Natural killer cell treated with Interleukin-12 subunit alpha and Interleukin-12 subunit beta and Interleukin-15 and Interleukin-18, amount 100 ng/mL, for 72 hours (primary cell): ENCODE measurements at regions not wholly inside any gene's neighbourhood (a gene's known extent, or its start where the extent isn't known, plus 50 kb on each side); places are given as distances from the start of the nearest gene placed in this dataset.

Experiments used
- ATAC-seq, 2 donors: fragments of 150-1000 bp; cut with Tn5 transposase in 1 of 2; sonication (Bioruptor Pico), chemical (Tn5 transposase) in 1 of 2; 2 replicates each; pipeline ENCODE4 v1.10.0; 2021
- DNase-seq: peaks from one replicate; pipeline ENCODE4 v3.0.0; 2022; ENCODE audit warnings: low spot score
- H3K27ac Mint-ChIP-seq, 2 donors: 1 replicate in 1 of 2; 2 replicates in 1 of 2; pipeline ENCODE4 v1.8.0; 2022; ENCODE audit warnings: mixed read lengths in 2 of 2, mild to moderate bottlenecking in 1 of 2, moderate library complexity in 1 of 2
- H3K27me3 Mint-ChIP-seq, 2 donors: 1 replicate in 1 of 2; 2 replicates in 1 of 2; pipeline ENCODE4 v1.8.0; 2022; ENCODE audit warnings: mixed read lengths in 2 of 2
- H3K36me3 Mint-ChIP-seq: one replicate; pipeline ENCODE4 v1.8.0; 2022; ENCODE audit warnings: mixed read lengths
- H3K4me1 Mint-ChIP-seq, 2 donors: 1 replicate in 1 of 2; 2 replicates in 1 of 2; pipeline ENCODE4 v1.8.0; 2022; ENCODE audit warnings: low read depth in 2 of 2, mixed read lengths in 2 of 2, mild to moderate bottlenecking in 1 of 2
- H3K4me3 Mint-ChIP-seq: one replicate; pipeline ENCODE4 v1.8.0; 2022; ENCODE audit warnings: mixed read lengths
- H3K9me3 Mint-ChIP-seq: 2 replicates; pipeline ENCODE4 v1.8.0; 2022; ENCODE audit warnings: mixed read lengths

DNA sequence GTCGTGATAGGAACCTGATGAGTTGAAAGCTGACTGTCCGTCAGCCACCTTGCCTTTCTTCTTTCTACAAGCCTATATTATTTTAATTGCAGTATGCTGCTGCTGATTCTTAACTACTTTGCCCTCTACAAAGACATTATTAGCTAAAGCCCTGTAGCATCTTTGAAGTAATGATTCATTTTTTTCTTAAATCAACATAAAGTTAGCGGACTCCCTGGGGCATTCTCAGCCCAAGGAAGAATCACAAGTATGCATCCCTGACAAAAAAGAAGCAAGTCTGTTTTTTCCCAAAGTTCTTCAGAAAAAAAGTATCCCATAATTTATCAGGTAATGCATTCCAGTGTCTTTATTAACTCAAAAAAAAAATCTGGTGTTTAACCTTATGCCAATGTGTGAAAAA is 69.5 kb upstream of the TAS2R1 start:
- H3K36me3 Mint-ChIP-seq: no peaks in the 10 kb centered on the region
- no peaks in the 10 kb centered on the region for H3K4me1 Mint-ChIP-seq

DNA sequence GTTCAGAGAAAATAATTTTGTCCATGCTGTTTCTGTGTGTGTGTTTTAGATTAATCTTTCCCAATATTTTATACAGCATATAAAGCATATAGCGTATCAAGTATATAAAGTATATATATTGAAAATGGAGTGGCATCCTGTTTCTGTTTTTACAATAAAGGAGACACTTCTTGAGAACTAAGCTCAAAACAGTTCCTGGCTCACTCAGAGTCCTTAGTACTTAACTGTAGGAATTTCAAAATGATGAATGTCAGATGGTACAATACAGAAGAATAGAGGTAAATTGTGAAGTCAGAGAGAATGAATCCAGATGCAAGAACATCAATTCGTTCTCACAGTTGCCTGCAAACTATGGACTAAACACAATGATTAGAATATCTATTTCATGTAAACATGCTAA is 68.7 kb upstream of the TAS2R1 start:
- DNase-seq (no peak), ATAC-seq (no peak)
- no peak overlapping the region for H3K27ac Mint-ChIP-seq
- no peak overlapping the region for H3K4me3 Mint-ChIP-seq
- H3K36me3 Mint-ChIP-seq: no peaks in the 10 kb centered on the region
- H3K4me1 Mint-ChIP-seq: no peaks in the 10 kb centered on the region
- no peaks in the 10 kb centered on the region for H3K27me3 Mint-ChIP-seq
- H3K9me3 Mint-ChIP-seq: peaks cover 7% of the 10 kb centered on the region

More for the DNA sequence above, 69.5 kb upstream of the TAS2R1 start:
- Mint-ChIP-seq H3K9me3 (peaks cover 7% of the 10 kb centered on the region), H3K27me3 (no peaks in the 10 kb centered on the region), H3K27ac (no peak overlapping the region), H3K4me3 (no peak overlapping the region)
- DNase-seq (no peak), ATAC-seq (no peak)

DNA sequence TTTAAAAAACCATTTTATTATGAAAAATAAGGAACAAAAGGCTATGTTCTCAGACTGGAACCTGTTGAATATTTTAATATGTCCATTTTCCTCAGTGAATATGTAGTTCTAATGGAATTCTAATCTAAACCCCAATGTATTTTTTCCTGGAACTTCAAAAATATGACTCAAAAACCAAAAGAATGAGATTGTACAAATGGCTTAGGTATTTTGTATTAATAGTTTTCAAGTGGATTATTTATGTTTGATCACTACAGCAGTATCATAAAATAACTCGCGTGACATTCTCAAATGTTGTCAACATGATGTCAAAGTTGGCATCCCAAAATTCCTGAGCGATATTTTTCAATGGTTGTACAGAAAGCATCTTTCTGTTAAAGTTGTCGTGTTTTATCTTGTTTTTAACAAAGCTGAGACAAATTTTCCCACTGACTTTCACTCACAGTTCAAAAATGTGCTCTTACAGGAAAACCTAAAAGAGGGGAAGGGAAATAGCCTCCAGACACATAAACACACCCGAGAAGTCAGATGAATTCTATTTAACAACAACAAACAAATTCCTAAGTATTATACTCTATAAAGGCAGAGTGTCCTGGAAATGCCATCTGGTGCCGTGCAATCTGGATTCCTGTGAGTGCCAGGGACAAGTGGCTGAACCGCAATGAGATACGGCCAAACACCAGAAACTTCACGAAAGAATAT is 68.1 kb upstream of the TAS2R1 start:
- peaks cover 7% of the 10 kb centered on the region for H3K9me3 Mint-ChIP-seq
- H3K27me3 Mint-ChIP-seq: no peaks in the 10 kb centered on the region
- no peak overlapping the region for H3K4me3 Mint-ChIP-seq
- no peak overlapping the region for H3K27ac Mint-ChIP-seq
- no peaks in the 10 kb centered on the region for H3K4me1 Mint-ChIP-seq
- no peak for ATAC-seq
- H3K36me3 Mint-ChIP-seq: no peaks in the 10 kb centered on the region
- DNase-seq: no peak

DNA sequence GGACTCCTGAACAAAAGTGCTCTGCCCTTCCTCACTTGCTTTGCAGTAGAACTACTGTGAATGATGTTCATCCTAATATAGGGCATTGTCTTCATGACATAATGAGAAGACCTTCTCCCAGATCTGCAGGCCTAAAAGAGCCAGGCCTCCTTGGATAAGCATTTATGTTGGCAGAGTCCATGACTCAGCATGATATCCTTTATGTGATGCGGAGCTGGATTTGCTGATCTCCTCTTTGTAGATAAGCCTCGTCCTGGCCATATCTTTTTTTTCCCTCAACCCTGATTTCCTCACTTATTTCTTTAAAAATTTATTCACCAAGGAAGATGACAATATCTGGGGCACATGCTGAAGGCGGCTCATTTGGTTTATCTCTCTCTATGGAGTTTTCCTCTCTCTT is 62.4 kb upstream of the TAS2R1 start:
- Mint-ChIP-seq H3K36me3 (no peaks in the 10 kb centered on the region), H3K27me3 (no peaks in the 10 kb centered on the region), H3K4me1 (no peaks in the 10 kb centered on the region), H3K9me3 (peaks cover 2% of the 10 kb centered on the region), H3K4me3 (no peak overlapping the region), H3K27ac (no peak overlapping the region)
- no peak for DNase-seq
- no peak for ATAC-seq

DNA sequence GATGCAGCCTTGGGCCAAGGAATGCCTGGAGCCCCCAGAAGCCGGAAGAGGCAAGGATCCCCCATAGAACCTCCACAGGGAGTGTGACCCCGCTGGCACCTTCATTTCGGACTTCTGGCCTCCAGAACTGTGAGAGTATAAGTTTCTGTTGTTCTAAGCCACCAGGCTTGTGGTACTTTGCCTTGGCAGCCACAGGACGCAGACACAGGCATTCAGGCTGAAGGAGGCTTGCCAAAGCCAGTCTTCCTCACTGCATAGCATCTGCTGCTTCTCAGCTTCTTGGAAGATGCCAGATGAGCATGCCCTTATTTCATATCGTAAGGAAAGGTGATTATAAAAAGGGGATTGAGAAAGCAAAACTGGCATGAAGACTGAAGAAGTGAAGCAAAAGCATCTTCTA is 61.1 kb upstream of the TAS2R1 start:
- no peak overlapping the region for H3K27ac Mint-ChIP-seq
- no peak for ATAC-seq

DNA sequence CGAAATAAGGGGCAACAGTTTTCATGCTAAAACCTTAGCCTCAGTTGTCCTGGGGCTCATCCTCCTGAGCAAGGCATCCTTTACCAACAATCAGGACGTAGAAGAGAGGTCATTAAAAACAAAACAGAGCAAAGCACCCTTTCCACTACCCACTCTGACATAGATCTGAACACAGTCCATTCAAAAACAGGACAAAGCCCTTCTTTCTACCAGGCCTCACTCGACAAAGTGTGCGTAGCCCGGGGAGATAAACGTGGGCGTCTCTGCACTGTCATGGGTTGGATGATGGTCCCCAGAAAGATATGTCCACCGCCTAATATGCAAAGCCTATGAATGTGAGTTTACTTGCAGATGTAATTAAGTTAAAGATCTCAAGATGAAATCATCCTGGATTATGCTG is 60.6 kb upstream of the TAS2R1 start:
- no peak overlapping the region for H3K4me3 Mint-ChIP-seq
- no peaks in the 10 kb centered on the region for H3K27me3 Mint-ChIP-seq
- no peaks in the 10 kb centered on the region for H3K36me3 Mint-ChIP-seq
- H3K9me3 Mint-ChIP-seq: peaks cover 6% of the 10 kb centered on the region
- DNase-seq (no peak), ATAC-seq (no peak)
- H3K4me1 Mint-ChIP-seq: no peaks in the 10 kb centered on the region
- H3K27ac Mint-ChIP-seq: no peak overlapping the region

More for the DNA sequence above, 61.1 kb upstream of the TAS2R1 start:
- no peak for DNase-seq
- peaks cover 3% of the 10 kb centered on the region for H3K9me3 Mint-ChIP-seq
- no peaks in the 10 kb centered on the region for H3K27me3 Mint-ChIP-seq
- H3K4me1 Mint-ChIP-seq: no peaks in the 10 kb centered on the region
- no peaks in the 10 kb centered on the region for H3K36me3 Mint-ChIP-seq
- no peak overlapping the region for H3K4me3 Mint-ChIP-seq

DNA sequence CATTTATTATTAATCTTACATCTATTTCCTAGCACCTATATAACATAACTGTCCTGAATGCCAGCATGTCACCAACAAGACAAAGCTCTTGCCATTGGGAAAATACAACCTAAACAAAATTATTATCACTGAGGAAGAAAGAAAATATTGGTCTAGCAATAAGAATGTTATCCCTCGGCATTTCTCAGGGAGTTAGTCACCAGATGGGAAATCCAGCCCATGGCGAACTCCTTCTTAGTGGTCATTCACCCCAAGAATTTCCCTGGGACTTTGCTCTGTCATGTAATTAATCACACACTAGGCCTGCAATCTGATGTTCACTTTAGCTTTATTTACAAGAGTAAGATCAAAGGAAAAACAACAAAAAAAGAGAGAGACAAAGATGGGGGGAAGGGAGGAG is 56.1 kb upstream of the TAS2R1 start:
- no peaks in the 10 kb centered on the region for H3K27me3 Mint-ChIP-seq
- no peak for ATAC-seq
- H3K4me3 Mint-ChIP-seq: no peak overlapping the region
- no peak for DNase-seq
- H3K9me3 Mint-ChIP-seq: peaks cover 13% of the 10 kb centered on the region
- no peak overlapping the region for H3K27ac Mint-ChIP-seq
- no peaks in the 10 kb centered on the region for H3K36me3 Mint-ChIP-seq
- no peaks in the 10 kb centered on the region for H3K4me1 Mint-ChIP-seq

DNA sequence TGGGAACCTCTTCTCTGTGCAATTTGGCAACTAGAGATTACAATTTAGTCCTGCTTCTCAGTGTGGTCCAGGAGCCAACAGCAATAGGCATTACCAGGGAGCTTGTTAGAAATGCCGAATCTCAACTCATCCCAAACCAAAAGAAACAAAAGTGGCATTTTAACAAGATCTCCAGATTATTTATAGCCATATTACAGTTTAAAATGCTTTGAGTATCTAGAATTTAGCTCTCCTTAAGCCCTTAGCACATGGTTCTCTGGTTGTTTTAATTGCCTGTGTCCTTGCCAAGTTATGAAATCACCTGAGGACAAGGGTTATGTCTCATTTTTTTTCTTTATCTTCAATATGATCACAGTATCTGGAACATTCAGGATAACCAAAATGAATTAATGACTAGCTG is 51.6 kb upstream of the TAS2R1 start:
- no peak for ATAC-seq

More for the DNA sequence above, 51.6 kb upstream of the TAS2R1 start:
- peaks cover 15% of the 10 kb centered on the region for H3K9me3 Mint-ChIP-seq
- no peaks in the 10 kb centered on the region for H3K27me3 Mint-ChIP-seq
- H3K36me3 Mint-ChIP-seq: no peaks in the 10 kb centered on the region
- H3K27ac Mint-ChIP-seq: no peak overlapping the region
- no peaks in the 10 kb centered on the region for H3K4me1 Mint-ChIP-seq
- H3K4me3 Mint-ChIP-seq: no peak overlapping the region
- no peak for DNase-seq
